ENCODE measurements at regions not wholly inside any gene's neighbourhood (a gene's known extent, or its start where the extent isn't known, plus 50 kb on each side); places are given as distances from the start of the nearest gene placed in this dataset.
"Not testable (repeated sequence)": the region's sequence is repeated elsewhere in the genome, so short reads cannot be mapped to it uniquely, and the experiment has no call there.

- DNase-seq = no peak
Measured at GRCh38 chr6:130613176-130613575, 214.0 kb upstream of the SMLR1 start.

- DNase-seq = no peak
Measured at GRCh38 chr6:130615816-130616215, 211.4 kb upstream of the SMLR1 start.

GRCh38 chr6:130617658-130618057, 209.5 kb upstream of the SMLR1 start:
- DNase-seq = no peak

- DNase-seq = not testable (repeated sequence)
Measured at GRCh38 chr6:130618806-130619205, 208.4 kb upstream of the SMLR1 start.

GRCh38 chr6:130620338-130620781, 206.8 kb upstream of the SMLR1 start:
- DNase-seq = no peak

GRCh38 chr6:130622142-130622541, 205.1 kb upstream of the SMLR1 start:
- no peak for DNase-seq

GRCh38 chr6:130624046-130624445, 203.2 kb upstream of the SMLR1 start:
- DNase-seq = no peak

GRCh38 chr6:130625825-130626527, 201.2 kb upstream of the SMLR1 start:
- DNase-seq = no peak

- DNase-seq = no peak
Measured at GRCh38 chr6:130628862-130629261, 198.3 kb upstream of the SMLR1 start.

GRCh38 chr6:130629640-130630039, 197.6 kb upstream of the SMLR1 start:
- DNase-seq = no peak

GRCh38 chr6:130632277-130632676, 194.9 kb upstream of the SMLR1 start:
- no peak for DNase-seq

GRCh38 chr6:130632897-130633296, 194.3 kb upstream of the SMLR1 start:
- no peak for DNase-seq

GRCh38 chr6:130643361-130643760, 183.8 kb upstream of the SMLR1 start:
- no peak for DNase-seq

- DNase-seq = no peak
Measured at GRCh38 chr6:130644175-130644574, 183.0 kb upstream of the SMLR1 start.

- DNase-seq = not testable (repeated sequence)
Measured at GRCh38 chr6:130644769-130645168, 182.4 kb upstream of the SMLR1 start.

GRCh38 chr6:130647246-130647645, 180.0 kb upstream of the SMLR1 start:
- no peak for DNase-seq

GRCh38 chr6:130655586-130655985, 171.6 kb upstream of the SMLR1 start:
- no peak for DNase-seq

GRCh38 chr6:130661077-130661476, 166.1 kb upstream of the SMLR1 start:
- no peak for DNase-seq

GRCh38 chr6:130666786-130667185, 160.4 kb upstream of the SMLR1 start:
- DNase-seq = no peak

GRCh38 chr6:130670142-130670541, 157.1 kb upstream of the SMLR1 start:
- no peak for DNase-seq

GRCh38 chr6:130671119-130671518, 156.1 kb upstream of the SMLR1 start:
- no peak for DNase-seq

GRCh38 chr6:130671577-130671976, 155.6 kb upstream of the SMLR1 start:
- DNase-seq = peak; percentile 32

- DNase-seq = no peak
Measured at GRCh38 chr6:130672153-130672552, 155.1 kb upstream of the SMLR1 start.

- no peak for DNase-seq
Measured at GRCh38 chr6:130674604-130675003, 152.6 kb upstream of the SMLR1 start.

GRCh38 chr6:130675072-130675471, 152.1 kb upstream of the SMLR1 start:
- no peak for DNase-seq

Measured in right hindlimb (tissue), 1 donor.